GM19467 (cell line): ENCODE measurements at regions not wholly inside any gene's neighbourhood (a gene's known extent, or its start where the extent isn't known, plus 50 kb on each side); places are given as distances from the start of the nearest gene placed in this dataset.

ENCODE experiments used
- ATAC-seq: cut with Tn5 transposase; IDR thresholded peaks from one replicate; pipeline ENCODE4 v1.9.1; 2021; ENCODE audit warnings: mild to moderate bottlenecking, moderate library complexity; ENCODE audit not compliant: unreplicated experiment

DNA sequence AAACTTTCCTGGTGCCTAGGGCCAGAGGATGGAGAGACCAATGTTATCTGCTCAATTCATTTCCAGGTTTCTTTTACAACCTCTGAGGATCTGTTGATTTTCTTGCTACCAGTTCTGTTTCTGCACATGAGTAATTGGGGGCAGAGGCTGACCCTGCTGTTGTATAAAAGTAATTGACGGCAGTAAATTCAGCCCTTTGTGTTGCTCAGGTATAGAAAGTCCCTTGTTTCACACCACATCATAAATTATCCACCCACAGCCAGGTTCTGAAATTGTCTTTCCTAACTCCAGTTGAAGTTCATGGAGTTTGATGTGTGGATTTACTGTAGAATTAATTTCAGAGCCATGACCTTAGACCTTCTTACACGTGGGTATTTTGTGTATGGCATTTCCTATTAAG lies 107.4 kb upstream of the GRIK2 start:
- no peak for ATAC-seq

DNA sequence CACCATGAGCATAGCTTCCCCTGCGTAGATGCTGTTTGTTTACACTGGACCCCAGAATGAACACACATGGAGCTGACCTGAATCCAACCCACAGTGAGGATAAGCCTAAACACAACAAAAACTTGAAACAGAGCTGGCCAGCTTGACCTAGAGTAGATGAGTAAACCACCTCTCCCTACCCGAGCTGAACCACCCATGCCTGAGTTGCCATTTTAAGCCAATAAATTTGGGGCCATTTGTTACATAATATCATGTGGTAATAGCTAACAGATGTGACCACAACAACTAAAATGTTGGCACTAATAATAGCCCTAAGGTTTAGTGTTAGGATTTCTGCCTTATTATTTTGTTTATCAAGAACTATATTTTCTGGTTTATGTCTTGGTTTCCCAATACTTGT lies 103.2 kb upstream of the GRIK2 start:
- no peak for ATAC-seq

DNA sequence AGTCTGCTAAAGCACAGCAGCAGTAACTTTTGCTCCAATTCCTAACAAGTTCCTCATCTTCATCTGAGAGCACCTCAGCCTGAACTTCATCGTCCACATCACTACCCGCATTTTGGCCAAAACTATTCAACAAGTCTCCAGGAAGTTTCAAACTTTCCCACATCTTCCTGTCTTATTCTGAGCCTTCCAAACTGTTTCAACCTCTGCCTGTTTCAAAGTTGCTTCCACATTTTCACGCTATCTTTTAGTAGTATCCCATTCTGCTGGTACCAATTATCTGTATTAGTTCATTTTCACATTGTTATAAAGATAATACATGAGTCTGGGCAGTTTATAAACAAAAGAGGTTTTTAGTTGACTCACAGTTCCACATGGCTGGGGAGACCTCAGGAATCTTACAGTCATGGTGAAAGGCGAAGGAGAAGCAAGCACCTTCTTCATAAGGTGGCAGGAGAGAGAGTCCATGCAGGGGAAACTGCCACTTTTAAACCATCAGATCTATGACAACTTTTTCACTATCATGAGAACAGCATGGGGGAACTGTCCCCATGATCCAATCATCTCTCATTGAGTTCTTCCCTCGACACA lies 99.4 kb upstream of the GRIK2 start:
- ATAC-seq: no peak

DNA sequence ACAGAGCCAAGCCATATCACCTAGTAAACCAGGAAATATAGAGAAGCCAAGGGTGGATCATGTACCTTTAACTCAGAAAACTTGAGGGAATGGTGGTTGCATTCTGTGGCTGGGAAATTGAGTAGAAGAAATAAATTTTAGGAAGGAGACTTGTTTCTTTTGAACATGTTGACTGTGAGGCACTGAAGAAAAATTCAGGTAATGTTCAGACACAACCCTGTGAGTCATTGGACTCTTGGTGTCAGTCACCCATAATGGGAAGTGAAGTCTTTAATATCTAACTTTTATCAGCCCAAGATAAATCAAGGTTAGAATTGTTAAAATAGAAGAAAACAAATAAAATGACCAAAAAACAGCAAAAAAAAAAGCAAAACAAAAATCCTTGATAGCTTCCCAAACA lies 98.8 kb upstream of the GRIK2 start:
- no peak for ATAC-seq

DNA sequence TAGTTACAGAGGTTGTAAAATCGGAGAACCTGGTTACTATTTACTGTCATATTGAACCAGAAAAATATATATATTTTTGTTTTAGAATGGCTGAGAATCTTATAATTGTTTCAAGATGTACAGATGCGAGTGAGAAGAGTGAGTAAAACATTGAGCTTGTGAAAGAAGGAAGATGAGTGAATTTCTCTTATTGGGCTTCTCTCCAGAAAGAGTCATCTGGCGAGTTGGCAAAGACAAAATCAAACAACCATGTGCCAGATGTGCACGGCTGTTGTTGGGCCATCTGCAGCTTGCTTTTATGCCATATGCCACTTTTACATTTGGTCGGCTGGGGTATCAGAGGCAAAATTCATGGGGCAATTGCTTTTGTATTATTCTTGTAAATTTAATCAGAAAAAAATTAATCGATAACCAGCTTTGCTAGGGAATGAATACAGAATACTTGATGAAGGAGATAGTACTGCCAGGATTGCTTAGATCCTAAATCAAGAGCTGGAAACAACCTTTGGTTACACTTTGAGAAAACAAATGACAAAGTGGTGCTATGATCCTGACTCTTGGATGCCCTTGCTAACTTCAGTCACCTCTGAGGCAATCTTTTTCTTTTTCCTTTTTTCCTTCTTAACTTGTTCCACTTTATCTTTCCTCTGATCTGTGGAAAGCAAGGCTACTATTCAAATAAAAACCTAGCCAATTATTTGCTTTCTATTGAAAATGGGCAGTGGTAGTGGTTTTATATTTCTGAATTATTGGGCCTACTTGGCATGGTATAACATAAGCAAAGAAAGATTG lies 97.1 kb upstream of the GRIK2 start:
- no peak for ATAC-seq

DNA sequence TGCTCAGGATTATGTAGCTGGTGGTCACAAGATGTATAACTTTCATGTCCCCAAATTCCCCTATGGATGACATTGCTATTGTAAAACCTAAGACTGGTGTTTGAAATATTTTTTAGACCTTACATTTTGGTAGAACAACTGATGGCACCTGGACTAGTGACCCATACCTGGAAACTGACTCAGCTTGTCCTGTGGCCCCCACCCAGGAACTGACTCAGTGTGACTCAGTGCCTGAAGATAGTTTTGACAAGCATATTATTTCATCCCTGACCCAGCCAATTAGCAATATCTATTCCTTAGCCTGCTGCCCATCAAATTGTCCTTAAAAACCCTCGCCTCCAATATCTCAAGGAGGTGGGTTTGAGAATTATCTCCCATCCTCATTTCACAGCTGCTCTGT lies 90.9 kb upstream of the GRIK2 start:
- no peak for ATAC-seq

DNA sequence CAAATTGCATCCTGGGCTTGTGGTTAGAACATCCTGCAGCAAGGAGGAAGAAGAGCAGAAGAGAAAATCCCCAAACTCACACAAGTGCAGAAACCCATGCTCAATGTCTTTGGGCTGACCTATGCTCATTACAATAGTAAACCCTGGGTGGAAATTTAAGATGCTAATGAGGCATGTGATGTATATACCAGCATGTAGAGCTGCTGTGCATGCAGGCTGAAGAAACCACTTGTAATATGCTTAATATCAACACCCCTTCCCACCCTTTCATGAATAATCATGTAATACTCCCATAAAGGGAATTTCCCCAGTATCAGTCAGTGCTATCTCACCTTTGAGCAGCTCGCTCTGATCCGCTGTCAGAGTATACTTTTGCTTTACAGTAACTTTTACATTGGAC lies 90.0 kb upstream of the GRIK2 start:
- ATAC-seq: no peak

DNA sequence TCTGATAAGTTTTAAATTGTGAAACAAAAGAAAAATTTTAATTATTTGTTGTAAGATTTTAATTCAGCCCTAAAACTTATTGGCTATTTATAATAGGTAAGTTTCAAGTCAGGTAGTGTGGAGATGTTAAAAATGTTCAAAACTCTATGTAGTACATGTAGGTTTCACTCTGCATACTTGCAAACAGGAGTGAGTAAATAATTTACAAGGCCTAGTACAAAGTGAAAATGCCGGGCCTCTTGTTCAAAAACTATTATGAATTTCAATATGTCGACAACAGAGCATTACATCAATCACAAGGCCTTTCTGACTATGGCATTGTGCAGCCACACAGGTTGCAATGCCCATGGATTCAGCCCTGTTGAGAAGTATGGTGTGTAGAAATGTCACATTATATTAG lies 80.9 kb upstream of the GRIK2 start:
- ATAC-seq: no peak

DNA sequence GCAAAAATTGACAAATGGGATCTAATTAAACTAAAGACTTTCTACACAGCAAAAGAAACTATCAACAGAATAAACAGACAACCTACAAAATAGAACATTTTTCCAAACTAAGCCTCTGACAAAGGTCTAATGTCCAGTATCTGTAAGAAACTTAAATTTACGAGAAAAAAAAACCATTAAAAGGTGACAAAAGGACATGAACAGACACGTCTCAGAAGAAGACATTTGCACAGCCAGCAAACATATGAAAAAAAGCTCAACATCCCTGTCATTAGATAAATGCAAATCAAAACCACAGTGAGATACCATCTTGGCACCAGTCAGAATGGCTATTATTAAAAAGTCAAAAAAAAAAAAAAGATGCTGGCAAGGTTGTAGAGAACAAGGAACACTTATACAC lies 70.6 kb upstream of the GRIK2 start:
- no peak for ATAC-seq

DNA sequence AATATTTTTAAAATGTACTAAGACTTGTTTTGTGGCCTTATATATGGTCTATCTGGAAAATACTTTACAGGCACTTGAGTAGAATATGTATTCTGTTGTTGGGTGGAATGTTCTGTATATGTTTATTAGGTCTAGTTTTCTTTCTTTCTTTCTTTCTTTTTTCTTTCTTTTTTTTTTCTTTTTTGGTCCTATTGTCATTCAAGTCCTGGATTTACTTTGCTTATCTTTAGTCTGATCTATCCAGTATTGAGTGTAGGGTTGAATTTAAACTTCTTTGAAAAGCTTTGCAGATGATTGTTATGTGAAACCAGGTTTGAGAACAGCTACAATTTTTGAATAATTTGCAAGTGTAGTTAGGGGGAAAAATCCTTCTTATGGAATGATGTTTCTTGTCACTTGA lies 67.1 kb upstream of the GRIK2 start:
- no peak for ATAC-seq

DNA sequence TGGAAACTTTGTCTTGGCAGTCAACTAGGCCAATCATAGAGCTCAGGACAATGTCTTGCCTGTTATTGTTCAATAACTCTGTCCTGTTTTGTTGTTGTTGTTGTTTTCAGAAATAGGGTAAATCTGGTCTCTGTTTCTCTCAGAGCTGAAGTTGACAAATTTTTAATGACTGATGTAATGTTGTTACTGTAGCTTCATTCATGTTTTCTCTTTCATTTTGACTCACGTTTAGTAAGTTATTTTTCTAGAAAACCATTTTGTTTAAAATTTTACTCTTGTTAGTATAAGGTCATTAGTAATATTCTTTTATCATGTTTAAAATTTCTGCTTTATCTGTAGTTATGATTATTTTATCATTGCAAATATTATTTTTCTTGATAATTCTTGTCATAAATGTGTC lies 51.6 kb upstream of the GRIK2 start:
- no peak for ATAC-seq
